SK-N-SH (cell line): ENCODE measurements at regions not wholly inside any gene's neighbourhood (a gene's known extent, or its start where the extent isn't known, plus 50 kb on each side); places are given as distances from the start of the nearest gene placed in this dataset.
"Not testable (repeated sequence)": the region's sequence is repeated elsewhere in the genome, so short reads cannot be mapped to it uniquely, and the experiment has no call there.

Experiments used
- CTCF ChIP-seq: fragments of 200-600 bp; sonication (generic); IDR thresholded peaks from 2 replicates; pipeline ENCODE4 v1.6.1; 2017; ENCODE audit warnings: antibody characterized with exemption, mild to moderate bottlenecking, moderate library complexity
- GATA2 ChIP-seq: sonication (generic); formaldehyde crosslinking; IDR thresholded peaks from 2 replicates; pipeline ENCODE4 v1.5.0; 2020; ENCODE audit warnings: mild to moderate bottlenecking, missing genetic modification reagents
- JUND ChIP-seq: IDR thresholded peaks from 2 replicates; pipeline ENCODE4 v1.4.0; 2012
- TAF1 ChIP-seq: IDR thresholded peaks from 2 replicates; pipeline ENCODE4 v1.6.1; 2012; ENCODE audit warnings: low read depth, mild to moderate bottlenecking, low read length, moderate library complexity, borderline replicate concordance

GRCh38 chr14:55919800-55920199, 198.4 kb upstream of the PELI2 start:
- TF ChIP-seq CTCF; GATA2 (CRISPR knock-in tag); TAF1; JUND: not testable (repeated sequence)
